SIG-M5 treated with dmso at 0.1 percent for 504 hours (cell line): ENCODE measurements at regions not wholly inside any gene's neighbourhood (a gene's known extent, or its start where the extent isn't known, plus 50 kb on each side); places are given as distances from the start of the nearest gene placed in this dataset.

Experiments
- DNase-seq: peaks from one replicate; lab custom pipeline; 2025; ENCODE audit not compliant: unreplicated experiment; lab: John Stamatoyannopoulos, UW

- DNase-seq = no peak
Measured at GRCh38 chr13:71090990-71091389, 776.0 kb downstream of the DACH1 start.

- no peak for DNase-seq
Measured at GRCh38 chr13:71089056-71089455, 777.9 kb downstream of the DACH1 start.

- DNase-seq = no peak
Measured at GRCh38 chr13:71087432-71087831, 779.6 kb downstream of the DACH1 start.

- no peak for DNase-seq
Measured at GRCh38 chr13:71087006-71087405, 780.0 kb downstream of the DACH1 start.

GRCh38 chr13:71082631-71083030, 784.4 kb downstream of the DACH1 start:
- DNase-seq = no peak

GRCh38 chr13:71079638-71080037, 787.4 kb downstream of the DACH1 start:
- no peak for DNase-seq

GRCh38 chr13:71068041-71068440, 799.0 kb downstream of the DACH1 start:
- DNase-seq = no peak

- no peak for DNase-seq
Measured at GRCh38 chr13:71067165-71067815, 799.7 kb downstream of the DACH1 start.

GRCh38 chr13:71056581-71056980, 810.4 kb downstream of the DACH1 start:
- no peak for DNase-seq

- no peak for DNase-seq
Measured at GRCh38 chr13:71055644-71056043, 811.4 kb downstream of the DACH1 start.

GRCh38 chr13:71055047-71055446, 812.0 kb downstream of the DACH1 start:
- no peak for DNase-seq

GRCh38 chr13:71054358-71054757, 812.6 kb downstream of the DACH1 start:
- DNase-seq = no peak

GRCh38 chr13:71051573-71051972, 815.4 kb downstream of the DACH1 start:
- DNase-seq = no peak

- DNase-seq = no peak
Measured at GRCh38 chr13:71046360-71047079, 820.5 kb downstream of the DACH1 start.

- no peak for DNase-seq
Measured at GRCh38 chr13:71045101-71045500, 821.9 kb downstream of the DACH1 start.

- no peak for DNase-seq
Measured at GRCh38 chr13:71039440-71039839, 827.6 kb downstream of the DACH1 start.

GRCh38 chr13:71034018-71034417, 833.0 kb downstream of the DACH1 start:
- DNase-seq = no peak

GRCh38 chr13:71033026-71033425, 834.0 kb downstream of the DACH1 start:
- no peak for DNase-seq

GRCh38 chr13:71030784-71031183, 836.2 kb downstream of the DACH1 start:
- no peak for DNase-seq

- no peak for DNase-seq
Measured at GRCh38 chr13:71028884-71029283, 838.1 kb downstream of the DACH1 start.

GRCh38 chr13:71021825-71022422, 845.1 kb downstream of the DACH1 start:
- no peak for DNase-seq

GRCh38 chr13:71018995-71019394, 848.0 kb downstream of the DACH1 start:
- DNase-seq = no peak
